ENCODE measurements at regions not wholly inside any gene's neighbourhood (a gene's known extent, or its start where the extent isn't known, plus 50 kb on each side); places are given as distances from the start of the nearest gene placed in this dataset.

- no peak for DNase-seq (ENCODE audit: low read depth)
Measured at GRCh38 chr5:38753141-38753540, 92.7 kb upstream of the OSMR start.

- DNase-seq (ENCODE audit: low read depth): no peak
Measured at GRCh38 chr5:38753776-38754175, 92.0 kb upstream of the OSMR start.

- peak; percentile 8 for DNase-seq (ENCODE audit: low read depth)
Measured at GRCh38 chr5:38755181-38755580, 90.6 kb upstream of the OSMR start.

GRCh38 chr5:38756068-38756467, 89.7 kb upstream of the OSMR start:
- no peak for DNase-seq (ENCODE audit: low read depth)

DNA sequence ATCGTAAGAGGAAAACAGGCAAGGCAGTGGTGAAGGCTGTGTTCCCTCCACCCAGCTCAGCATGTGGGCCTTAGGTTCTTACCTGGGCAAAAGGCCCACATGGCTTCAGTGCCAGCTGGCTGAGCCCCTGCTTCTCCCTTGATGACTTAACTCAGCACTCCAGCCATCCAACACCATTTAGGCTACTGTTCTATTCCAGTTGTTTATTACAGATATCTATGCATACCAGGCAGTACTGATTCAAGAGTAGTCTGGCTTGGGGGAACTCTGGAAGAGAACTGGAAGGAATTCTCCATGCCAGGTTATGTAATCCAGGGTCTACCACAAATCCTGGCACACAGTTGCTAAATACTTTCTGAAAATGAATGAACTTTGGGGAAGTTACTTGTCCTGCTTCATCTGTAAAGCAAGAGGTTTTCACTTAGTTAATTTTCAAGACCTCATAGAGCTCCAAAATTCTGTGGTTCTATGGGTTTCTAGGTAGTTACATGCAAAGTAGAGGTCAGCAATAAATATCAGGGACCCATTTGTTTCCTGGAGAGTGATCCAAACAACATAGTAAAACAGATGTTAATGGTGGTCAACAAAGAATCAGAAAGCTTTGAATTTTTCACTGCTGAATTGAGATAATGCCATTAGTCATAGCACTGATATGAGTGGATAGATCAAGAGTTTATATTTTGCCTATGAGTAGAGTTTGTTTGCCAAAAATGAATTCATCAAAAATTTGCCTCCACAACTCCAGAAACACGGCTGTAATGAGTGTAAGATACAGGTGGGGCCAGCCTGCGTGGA, 88.2 kb upstream of the OSMR start:
- no peak for DNase-seq (ENCODE audit: low read depth)

GRCh38 chr5:38758774-38759600, 86.8 kb upstream of the OSMR start:
- DNase-seq (ENCODE audit: low read depth): no peak

GRCh38 chr5:38764937-38765391, 80.8 kb upstream of the OSMR start:
- no peak for DNase-seq (ENCODE audit: low read depth)

DNA sequence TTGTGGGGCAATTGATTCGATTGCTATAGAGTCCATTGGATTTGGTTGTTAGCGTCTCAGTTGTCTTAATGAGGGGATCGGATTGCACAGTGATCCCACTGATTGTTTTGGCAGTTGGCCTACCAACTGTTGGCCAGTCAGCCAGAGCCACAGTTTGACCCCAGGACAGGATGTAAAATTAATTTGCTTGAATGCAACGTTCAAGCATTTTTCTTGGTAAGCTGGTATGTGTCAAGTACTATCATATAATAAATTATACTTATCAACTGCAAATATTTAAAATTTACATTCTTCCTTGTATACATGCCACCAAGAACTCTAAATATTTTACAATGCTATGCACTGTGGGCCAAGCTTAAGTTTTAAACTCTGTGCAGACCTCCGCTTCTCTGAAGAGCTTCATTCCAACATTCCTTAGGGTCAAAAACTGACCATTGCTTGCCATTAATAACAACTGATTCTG, 80.4 kb upstream of the OSMR start:
- DNase-seq (ENCODE audit: low read depth): no peak

DNA sequence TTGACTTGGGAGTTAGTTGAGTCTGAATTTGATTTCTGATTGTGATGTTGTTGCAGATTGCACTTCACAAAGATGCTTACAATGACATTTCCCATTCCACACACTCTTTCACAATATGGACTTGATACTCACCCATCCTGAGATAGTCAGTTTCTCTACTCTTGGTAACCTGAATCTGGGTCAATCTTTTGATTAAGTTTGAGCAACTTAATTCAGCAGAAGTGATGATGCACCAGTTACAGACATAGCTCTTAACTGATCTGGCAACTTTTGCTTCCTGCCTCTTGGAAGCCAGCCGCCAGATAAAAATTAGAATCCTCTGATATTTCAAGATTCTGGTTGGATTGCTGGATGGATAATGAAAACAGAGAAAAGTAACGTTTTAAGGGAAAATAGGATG, 79.7 kb upstream of the OSMR start:
- no peak for DNase-seq (ENCODE audit: low read depth)

DNA sequence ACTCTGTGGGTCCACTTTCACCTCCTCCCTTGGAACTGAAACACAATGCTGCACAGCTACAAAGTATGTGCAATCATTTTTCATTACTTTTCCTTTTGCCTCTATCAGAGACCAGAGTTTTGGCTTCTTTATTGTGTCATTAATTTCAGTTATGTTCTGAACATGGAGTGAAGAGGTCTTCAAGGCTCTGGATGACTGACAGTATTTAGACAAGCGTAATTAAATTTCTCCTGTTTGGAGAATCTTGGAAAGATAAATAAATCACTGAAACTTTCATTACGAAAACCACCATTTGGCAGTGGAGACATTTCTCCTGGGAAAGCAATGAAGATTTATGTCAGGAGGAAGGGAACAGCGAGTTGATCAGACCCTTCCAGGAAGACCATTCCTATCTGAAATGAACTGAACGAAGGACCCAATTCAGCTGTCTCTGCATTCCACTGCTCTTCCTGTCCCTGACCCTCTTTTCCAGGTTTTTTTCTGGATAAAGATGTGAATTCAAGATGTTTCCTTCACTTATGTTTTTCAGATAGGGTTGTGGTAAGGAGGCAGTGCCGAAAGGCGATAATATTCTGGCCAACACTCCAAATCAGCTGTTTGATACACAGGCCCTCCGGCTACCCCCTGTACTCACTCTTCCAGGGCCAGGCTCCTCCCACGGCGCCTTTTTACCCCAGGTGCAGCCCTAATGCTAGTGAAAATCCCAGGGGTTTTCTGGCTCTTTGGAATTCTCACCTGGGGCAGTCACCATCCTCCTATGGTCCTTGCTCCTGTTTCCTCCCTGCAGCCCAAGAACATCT, 77.2 kb upstream of the OSMR start:
- no peak for DNase-seq (ENCODE audit: low read depth)

DNA sequence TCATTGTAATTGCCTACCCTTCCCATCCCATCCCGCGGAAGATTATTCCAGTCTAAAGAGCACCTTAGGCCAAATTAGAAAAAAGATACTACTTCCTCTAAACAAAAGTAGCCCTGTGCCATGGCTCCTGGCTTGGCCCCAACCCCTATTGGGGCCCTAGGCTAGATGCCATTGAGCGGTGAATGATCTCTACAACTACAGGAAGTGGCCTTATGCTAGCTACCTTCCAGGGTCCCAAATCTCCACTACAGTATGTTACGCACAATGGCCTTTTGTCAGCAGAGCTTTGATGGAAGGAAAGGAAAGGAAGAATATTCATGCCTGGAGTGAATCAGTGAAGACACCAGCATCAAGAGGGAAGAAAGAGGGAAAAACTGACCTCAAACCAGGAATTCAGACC, 73.3 kb upstream of the OSMR start:
- DNase-seq (ENCODE audit: low read depth): no peak

- no peak for DNase-seq (ENCODE audit: low read depth)
Measured at GRCh38 chr5:38775218-38775840, 70.5 kb upstream of the OSMR start.

DNA sequence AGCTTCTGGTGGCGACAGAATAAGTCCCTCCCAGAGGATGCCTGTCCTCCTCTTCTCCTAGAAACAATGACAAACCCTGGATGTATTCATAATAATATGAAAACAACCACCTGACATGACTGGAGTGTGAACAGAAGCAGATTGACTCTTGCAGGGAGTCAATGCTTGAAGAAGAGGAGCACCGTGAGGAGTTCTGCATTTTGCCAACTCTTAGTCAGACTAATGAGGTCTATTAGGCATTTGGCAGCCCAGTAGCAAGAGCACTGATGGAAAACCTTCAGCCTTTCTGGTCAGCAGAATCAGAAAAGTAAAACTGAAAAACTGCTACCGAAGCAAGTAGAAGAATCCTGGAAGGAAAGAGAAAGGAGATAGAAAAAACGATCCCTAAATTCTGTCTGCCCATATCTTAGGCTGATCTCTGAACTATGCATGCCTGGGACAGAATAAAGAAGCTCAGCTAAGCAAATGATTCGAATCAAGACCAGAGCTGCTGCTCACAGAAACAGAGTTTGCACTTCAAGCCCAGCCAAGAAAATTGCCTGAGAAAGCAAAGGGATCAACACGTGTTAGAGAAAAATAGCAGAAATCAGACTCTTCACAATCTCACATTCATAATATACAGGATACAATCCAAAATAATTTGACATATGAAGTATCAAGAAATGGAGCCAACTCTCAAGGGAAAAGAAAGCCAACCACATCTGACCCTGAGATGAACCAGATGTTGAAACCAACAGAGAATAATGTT, 69.5 kb upstream of the OSMR start:
- no peak for DNase-seq (ENCODE audit: low read depth)

DNA sequence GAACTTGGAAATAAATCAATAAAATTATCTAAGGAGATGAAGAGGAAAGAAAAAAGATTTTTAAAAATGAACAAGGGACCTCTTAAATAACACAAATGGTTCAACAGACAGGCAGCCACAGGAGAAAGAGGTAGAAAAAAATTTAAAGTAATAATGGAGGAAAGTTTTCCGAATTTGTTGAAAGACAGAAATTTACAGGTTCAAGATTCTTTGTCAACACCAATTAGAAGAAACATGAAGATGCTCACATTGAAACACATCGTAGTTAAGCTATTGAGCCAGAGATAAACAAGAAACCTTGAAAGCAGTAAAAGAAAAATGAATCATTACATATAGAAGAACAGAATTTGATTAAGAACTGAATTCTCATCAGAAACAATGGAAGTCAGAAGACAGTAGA, 68.7 kb upstream of the OSMR start:
- no peak for DNase-seq (ENCODE audit: low read depth)

- no peak for DNase-seq (ENCODE audit: low read depth)
Measured at GRCh38 chr5:38780316-38780715, 65.5 kb upstream of the OSMR start.

DNA sequence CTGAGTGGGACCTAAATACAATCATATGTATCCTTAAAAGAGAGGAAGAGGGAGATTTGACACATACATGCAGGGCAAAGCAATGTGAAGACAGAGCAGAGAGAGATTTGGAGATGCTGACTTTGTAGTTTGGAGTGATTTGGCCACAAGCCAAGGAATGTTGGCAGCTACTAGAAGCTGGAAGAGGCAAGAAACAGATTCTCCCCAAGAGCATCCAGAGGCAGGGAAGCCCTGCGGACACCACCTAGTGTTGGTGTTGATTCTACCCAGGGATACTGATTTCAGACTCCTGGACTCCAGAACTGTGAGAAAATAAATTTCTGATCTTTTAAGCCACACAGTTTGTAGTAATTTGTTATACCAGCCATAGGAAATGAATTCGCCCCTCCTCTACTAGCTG, 64.9 kb upstream of the OSMR start:
- peak; percentile 53 for DNase-seq (ENCODE audit: low read depth)

DNA sequence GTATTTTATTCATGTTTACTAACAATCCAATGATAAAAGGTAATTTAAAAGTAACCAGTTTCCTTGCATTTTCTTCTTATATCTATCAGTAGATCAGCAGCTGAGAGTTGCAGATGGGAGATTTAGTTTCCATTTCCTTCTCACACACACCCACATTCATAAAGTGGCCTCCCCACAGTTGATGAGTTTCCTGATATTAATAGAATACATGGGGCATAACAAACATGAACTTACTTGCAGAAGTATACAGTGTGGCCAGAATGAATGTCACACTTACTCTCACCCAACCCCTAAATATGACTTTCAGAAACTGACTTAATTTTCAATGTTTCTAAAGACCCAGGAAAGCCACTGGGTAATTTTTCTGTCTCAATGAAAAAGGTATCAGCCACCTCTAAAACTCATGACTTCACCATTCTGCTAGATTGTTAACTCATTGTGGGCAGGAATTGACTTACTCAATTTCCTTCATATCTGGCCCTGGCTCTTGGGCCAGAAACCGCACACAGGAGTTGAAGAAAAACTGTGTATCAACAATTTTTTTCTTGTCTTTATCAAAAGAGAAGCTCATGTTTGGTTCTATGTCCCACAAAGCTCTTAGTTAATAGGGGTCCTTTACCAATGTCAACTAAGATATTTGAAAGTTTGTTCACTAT, 63.5 kb upstream of the OSMR start:
- DNase-seq (ENCODE audit: low read depth): no peak

DNA sequence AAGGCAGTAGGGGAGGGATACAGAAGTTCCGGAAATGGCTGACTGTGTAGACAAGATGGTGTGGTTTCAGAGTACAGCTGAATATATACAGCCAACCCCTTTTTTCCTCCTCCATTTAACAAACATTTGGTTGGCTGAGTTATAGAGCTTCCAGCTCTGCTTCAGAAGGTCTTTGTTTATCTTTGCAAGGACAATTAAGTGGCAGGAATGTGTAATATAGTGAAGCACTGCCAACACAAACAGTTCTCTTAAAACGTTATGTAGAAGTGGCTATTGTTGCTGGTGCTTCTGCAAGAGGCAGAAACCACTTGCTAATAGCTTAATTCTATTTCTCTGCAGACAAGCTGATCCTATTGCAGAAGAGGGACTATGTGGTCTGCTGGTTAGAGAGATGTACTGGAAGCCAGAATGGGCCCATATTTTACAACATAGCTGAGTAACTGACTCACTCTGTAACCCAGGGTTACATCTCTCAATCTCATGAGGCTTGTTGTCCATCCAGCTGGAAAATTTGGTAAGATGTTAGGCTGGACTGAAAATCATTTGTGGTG, 62.7 kb upstream of the OSMR start:
- peak; percentile 87 for DNase-seq (ENCODE audit: low read depth)

DNA sequence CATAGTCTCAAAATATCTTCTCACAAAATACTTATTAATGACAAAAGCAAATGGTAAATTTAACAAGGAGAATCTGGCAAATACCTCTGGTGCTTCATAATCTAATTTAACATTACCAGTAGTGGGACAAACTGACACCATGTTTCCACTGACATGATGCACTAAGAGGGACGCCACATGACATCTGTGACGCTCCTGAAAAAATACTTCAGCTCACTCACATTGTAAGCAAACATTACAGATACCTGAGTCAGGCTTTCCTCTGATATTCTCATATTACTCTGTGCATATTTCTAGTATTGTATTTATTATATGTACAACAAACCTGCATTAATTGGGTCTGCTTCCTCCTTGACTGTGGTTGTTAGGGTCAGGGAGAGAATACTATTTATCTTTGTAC, 56.7 kb upstream of the OSMR start:
- DNase-seq (ENCODE audit: low read depth): no peak

DNA sequence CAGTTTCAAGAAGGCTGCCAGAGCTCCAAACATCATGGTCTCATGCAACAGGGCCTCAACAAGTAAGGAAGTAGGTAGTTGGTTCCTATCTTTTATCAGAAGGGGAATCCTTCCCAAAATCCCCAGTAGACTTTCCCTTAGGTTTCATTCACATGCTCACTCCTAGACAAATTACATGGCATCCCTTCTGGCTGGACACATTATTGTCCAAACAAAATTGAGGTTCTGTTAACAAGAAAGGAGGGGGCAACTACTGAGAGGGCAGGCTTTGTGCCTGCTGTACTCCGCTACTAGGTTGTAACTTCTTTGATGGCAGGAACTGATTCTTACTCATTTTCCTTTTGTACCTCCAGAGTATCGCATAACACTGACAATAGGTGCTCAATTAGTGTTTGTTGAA, 56.0 kb upstream of the OSMR start:
- DNase-seq (ENCODE audit: low read depth): no peak
